K562 (cell line): ENCODE measurements at regions not wholly inside any gene's neighbourhood (a gene's known extent, or its start where the extent isn't known, plus 50 kb on each side); places are given as distances from the start of the nearest gene placed in this dataset.

Experiments
- ATAC-seq: fragments of 200-7000 bp; cut with Tn5 transposase; 3 replicates; pipeline ENCODE4 v1.9.1; 2020; ENCODE audit warnings: moderate library complexity
- BruUV-seq: library from RNA; stranded (reverse); fragments of 400-500 nt; replicated peaks from 2 replicates; lab custom pipeline; 2021; lab: Mats Ljungman, UMichigan
- CTCF ChIA-PET: fragments of 300-600 bp; formaldehyde crosslinking; extraction: SDS; loops from one replicate; lab custom pipeline; 2021; ENCODE audit warnings: low intra/inter-chr PET ratio; lab: Yijun Ruan, JAX
- POLR2A ChIA-PET: fragments of 300-600, 350-650 bp; sonication (Branson Sonifier 250); formaldehyde crosslinking; extraction: SDS; loops from one replicate; lab custom pipeline; 2021; ENCODE audit warnings: antibody characterized with exemption, inconsistent platforms; lab: Yijun Ruan, JAX
- DNase-seq, 4 experiments: peaks; one replicate each; pipeline versions ENCODE4 v3.0.0 to v3.0.0-alpha.2; 2011 to 2018; ENCODE audit warnings: low spot score in 3 of 4, mixed read lengths in 3 of 4; ENCODE audit errors: extremely low read depth in 1 of 4
- FAIRE-seq: peaks from 2 replicates; lab custom pipeline; 2011; peaks lifted over from hg19 to GRCh38; lab: Jason Lieb, UNC
- H2AFZ ChIP-seq: 2 replicates; pipeline ENCODE4 v1.6.0; 2011; ENCODE audit warnings: low read depth, low read length, control low read depth, inconsistent platforms
- H3K27ac ChIP-seq: fragments of 200-600 bp; 3 replicates; pipeline ENCODE4 v1.8.0; 2011; ENCODE audit warnings: low read depth, mild to moderate bottlenecking, control low read depth, inconsistent platforms, low read length, moderate library complexity, mixed read lengths; ENCODE audit errors: extremely low read depth
- H3K27me3 ChIP-seq, 2 experiments: fragments of 300-600 bp in 1 of 2; 2 replicates in 1 of 2; 3 replicates in 1 of 2; pipeline versions ENCODE4 v1.6.0 to v1.8.0; 2011; ENCODE audit warnings: inconsistent platforms in 2 of 2, low read length in 2 of 2, mild to moderate bottlenecking in 1 of 2, mixed read lengths in 1 of 2, moderate library complexity in 1 of 2; ENCODE audit not compliant: control insufficient read depth in 2 of 2, insufficient read depth in 2 of 2
- H3K36me3 ChIP-seq: fragments of 300-600 bp; 3 replicates; pipeline ENCODE4 v1.8.0; 2011; ENCODE audit warnings: mild to moderate bottlenecking, low read length, inconsistent platforms; ENCODE audit not compliant: control insufficient read depth, insufficient read depth
- H3K4me1 ChIP-seq, 2 experiments: fragments of 200-600 bp in 1 of 2; replicated peaks in 1 of 2; 2 replicates in 1 of 2; 3 replicates in 1 of 2; pipeline versions ENCODE4 v1.5.1 to v1.8.0; 2011; ENCODE audit warnings: inconsistent platforms in 2 of 2, low read length in 2 of 2, mild to moderate bottlenecking in 1 of 2, mixed read lengths in 1 of 2, moderate library complexity in 1 of 2; ENCODE audit not compliant: control insufficient read depth in 2 of 2, insufficient read depth in 2 of 2
- H3K4me2 ChIP-seq: 2 replicates; pipeline ENCODE4 v1.6.1; 2011; ENCODE audit warnings: low read length, control low read depth, inconsistent platforms, mixed read lengths; ENCODE audit not compliant: insufficient read depth
- H3K4me3 ChIP-seq: fragments of 200-600 bp; sonication (generic), shearing (Covaris generic); 2 replicates; pipeline ENCODE4 v1.5.1; 2016; ENCODE audit warnings: control low read depth, inconsistent platforms
- H3K79me2 ChIP-seq: fragments of 200-600 bp; 3 replicates; pipeline ENCODE4 v1.8.0; 2011; ENCODE audit warnings: low read length, inconsistent platforms; ENCODE audit not compliant: control insufficient read depth, insufficient read depth
- H3K9ac ChIP-seq, 2 experiments: 2 replicates each; pipeline versions ENCODE4 v1.6.0 to v1.6.1; 2011; ENCODE audit warnings: low read depth in 2 of 2, low read length in 2 of 2, control low read depth in 1 of 2, inconsistent platforms in 1 of 2, mild to moderate bottlenecking in 1 of 2, mixed read lengths in 1 of 2; ENCODE audit not compliant: insufficient read depth in 1 of 2
- H3K9me1 ChIP-seq: one replicate; pipeline ENCODE4 v1.6.0; 2011; ENCODE audit warnings: inconsistent platforms, mild to moderate bottlenecking, low read length, moderate library complexity; ENCODE audit not compliant: control insufficient read depth, insufficient read depth
- H3K9me3 ChIP-seq: replicated peaks from 2 replicates; pipeline ENCODE4 v1.5.1; 2011; ENCODE audit warnings: low read depth, low read length, inconsistent platforms; ENCODE audit not compliant: control insufficient read depth, insufficient read depth
- H4K20me1 ChIP-seq: replicated peaks from 2 replicates; pipeline ENCODE4 v1.6.1; 2011; ENCODE audit warnings: low read length, inconsistent platforms, mixed read lengths; ENCODE audit not compliant: control insufficient read depth, insufficient read depth
- ATF1 ChIP-seq, 2 experiments: fragments of 450-650 bp in 1 of 2; IDR thresholded peaks; 2 replicates each; pipeline ENCODE4 v1.6.1; 2016; ENCODE audit warnings: missing compliant biosample characterization in 1 of 2, missing genetic modification characterization in 1 of 2
- C11orf30 ChIP-seq: fragments of 450-650 bp; IDR thresholded peaks from 2 replicates; pipeline ENCODE4 v1.6.1; 2016; ENCODE audit warnings: low read depth, mild to moderate bottlenecking
- ELF1 ChIP-seq: fragments of 200-800 bp; sonication (Bioruptor generic); IDR thresholded peaks from 2 replicates; pipeline ENCODE4 v1.6.1; 2016; ENCODE audit warnings: missing genetic modification characterization, missing compliant biosample characterization
- FOXK1 ChIP-seq: sonication (generic); formaldehyde crosslinking; IDR thresholded peaks from 2 replicates; pipeline ENCODE4 v1.8.0; 2022; ENCODE audit warnings: missing genetic modification reagents, mild to moderate bottlenecking, borderline replicate concordance
- FOXM1 ChIP-seq, 2 experiments: fragments of 450-650 bp in 1 of 2; sonication (generic) in 1 of 2; formaldehyde crosslinking in 1 of 2; IDR thresholded peaks; 2 replicates each; pipeline versions ENCODE4 v1.6.1 to v1.9.0; 2017 to 2022; ENCODE audit warnings: low read depth in 2 of 2, mild to moderate bottlenecking in 2 of 2, missing genetic modification reagents in 1 of 2, moderate library complexity in 1 of 2
- GATAD2A ChIP-seq: fragments of 450-650 bp; IDR thresholded peaks from 2 replicates; pipeline ENCODE4 v1.6.1; 2017
- HIVEP1 ChIP-seq: fragments of 250-450 bp; sonication (Bioruptor Pico); IDR thresholded peaks from 2 replicates; pipeline ENCODE4 v1.4.0; 2020; ENCODE audit warnings: mild to moderate bottlenecking
- HNRNPUL1 ChIP-seq: fragments of 200-400 bp; formaldehyde crosslinking; IDR thresholded peaks from 2 replicates; pipeline ENCODE4 v1.6.1; 2017; ENCODE audit warnings: low read length
- MTA2 ChIP-seq: fragments of 450-650 bp; IDR thresholded peaks from 2 replicates; pipeline ENCODE4 v1.6.1; 2016; ENCODE audit warnings: low read depth
- NR2C2 ChIP-seq, 2 experiments: fragments of 200-800 bp in 1 of 2; sonication (Bioruptor generic) in 1 of 2; sonication (generic) in 1 of 2; formaldehyde crosslinking in 1 of 2; IDR thresholded peaks; 2 replicates each; pipeline versions ENCODE4 v1.6.1 to v1.8.0; 2016 to 2022; ENCODE audit warnings: mild to moderate bottlenecking in 1 of 2, missing compliant biosample characterization in 1 of 2, missing genetic modification characterization in 1 of 2, missing genetic modification reagents in 1 of 2
- NR2F6 ChIP-seq: fragments of 450-650 bp; formaldehyde crosslinking; IDR thresholded peaks from 2 replicates; pipeline ENCODE4 v1.4.0; 2020; ENCODE audit warnings: mild to moderate bottlenecking
- POU5F1 ChIP-seq: fragments of 150-350 bp; IDR thresholded peaks from 2 replicates; pipeline ENCODE4 v1.6.1; 2014; ENCODE audit warnings: borderline replicate concordance, low read length, low read depth, mild to moderate bottlenecking; ENCODE audit not compliant: partially characterized antibody
- PTBP1 ChIP-seq: fragments of 200-400 bp; formaldehyde crosslinking; IDR thresholded peaks from 2 replicates; pipeline ENCODE4 v1.6.1; 2017; ENCODE audit warnings: low read depth, low read length
- RBM14 ChIP-seq: fragments of 200-400 bp; formaldehyde crosslinking; IDR thresholded peaks from 2 replicates; pipeline ENCODE4 v1.6.1; 2018; ENCODE audit warnings: low read depth, mild to moderate bottlenecking, low read length, moderate library complexity, borderline replicate concordance; ENCODE audit not compliant: insufficient read depth
- TAF9B ChIP-seq: fragments of 450-650 bp; IDR thresholded peaks from 2 replicates; pipeline ENCODE4 v1.6.1; 2018; ENCODE audit warnings: mild to moderate bottlenecking; ENCODE audit not compliant: partially characterized antibody
- ZNF77 ChIP-seq: fragments of 250-450 bp; sonication (Bioruptor Pico); IDR thresholded peaks from 2 replicates; pipeline ENCODE4 v1.5.0; 2020
- WGBS: fragments of 100-300 bp; shearing (Covaris generic); methylation state at CpG from one replicate; pipeline ENCODE4 v1.1.6; 2016; ENCODE audit warnings: low coverage, mixed read lengths; ENCODE audit not compliant: insufficient coverage; ENCODE audit errors: missing lambda C conversion rate; 5-methylcytosine and 5-hydroxymethylcytosine counted together
- in situ Hi-C: fragments of 300-500 bp; cut with MboI; formaldehyde crosslinking; loops from 4 replicates; pipeline ENCODE4 v1.15.0; 2018; ENCODE audit warnings: inconsistent platforms, mixed read lengths
- intact Hi-C: fragments of 100-400 bp; cut with micrococcal nuclease; formaldehyde crosslinking; loops from 2 replicates; pipeline ENCODE4 v1.14.2; 2022
- TF ChIP-seq, protein P1 (sequence below): fragments of 450-650 bp; conservative IDR thresholded peaks from 2 replicates; pipeline ENCODE4 v1.6.1; 2016; ENCODE audit warnings: missing genetic modification characterization, low read depth, mild to moderate bottlenecking, control low read depth, missing compliant biosample characterization
- TF ChIP-seq, protein P2 (sequence below), 2 experiments: fragments of 200-800 bp in 1 of 2; sonication (Bioruptor generic) in 1 of 2; sonication (generic) in 1 of 2; formaldehyde crosslinking in 1 of 2; IDR thresholded peaks in 1 of 2; conservative IDR thresholded peaks in 1 of 2; 2 replicates each; pipeline versions ENCODE4 v1.5.0 to v1.6.1; 2016 to 2020; ENCODE audit warnings: missing compliant biosample characterization in 1 of 2, missing genetic modification characterization in 1 of 2, missing genetic modification reagents in 1 of 2

DNA sequence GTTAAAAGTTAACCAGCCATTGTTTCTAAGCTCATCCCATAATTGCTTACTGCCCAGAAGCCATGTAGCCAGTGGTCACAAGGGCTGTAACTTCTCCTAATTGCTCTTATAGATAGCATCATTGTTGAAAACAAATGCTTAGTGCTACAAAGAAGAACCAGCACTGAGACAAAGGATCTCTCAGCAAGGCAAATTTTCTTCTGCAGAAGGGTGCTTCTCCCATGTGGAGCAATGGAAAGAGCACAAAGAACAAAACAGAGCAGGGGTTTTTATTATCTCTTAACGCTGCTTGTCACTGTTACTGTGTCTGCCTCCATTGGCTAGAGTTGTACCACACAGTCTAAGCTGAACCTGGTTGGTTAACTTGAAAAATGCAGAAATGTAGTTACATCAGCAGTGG lies 1036.8 kb downstream of the UQCRFS1 start:
- Histone ChIP-seq H3K27ac (no peak overlapping the region), H3K9ac (no peak overlapping the region), H3K9me3 (no peaks in the 10 kb centered on the region), H3K9me1 (no peaks in the 10 kb centered on the region), H3K36me3 (no peaks in the 10 kb centered on the region), H3K4me2 (no peak overlapping the region), H2AFZ (no peak overlapping the region), H3K4me1 (no peaks in the 10 kb centered on the region), H3K79me2 (no peaks in the 10 kb centered on the region), H3K4me3 (no peak overlapping the region), H4K20me1 (no peaks in the 10 kb centered on the region), H3K27me3 (no peaks in the 10 kb centered on the region)
- ChIA-PET POLR2A (no interaction called here), CTCF (no interaction called here)
- BruUV-seq = no TSS peak
- 0% methylated on average over 1 of the region's 1 CpG for WGBS
- no peak for FAIRE-seq
- TF ChIP-seq POU5F1 = no peak
- TF ChIP-seq PTBP1 = no peak
- no peak for TF ChIP-seq NR2C2 (CRISPR knock-in tag; IDR thresholded peaks at IDR 0.05)
- TF ChIP-seq NR2C2 (tag; IDR thresholded peaks at IDR 0.05) = no peak
- TF ChIP-seq FOXK1 = no peak
- TF ChIP-seq TAF9B = no peak
- TF ChIP-seq MTA2 = no peak
- no peak for TF ChIP-seq C11orf30
- no peak for TF ChIP-seq HNRNPUL1
- TF ChIP-seq ZNF77 (CRISPR knock-in tag) = no peak
- TF ChIP-seq FOXM1 (IDR thresholded peaks at IDR 0.05; ENCODE audit: low read depth) = no peak
- TF ChIP-seq FOXM1 (CRISPR knock-in tag; IDR thresholded peaks at IDR 0.05; ENCODE audit: low read depth) = no peak
- no peak for TF ChIP-seq HIVEP1 (CRISPR knock-in tag)
- no peak for TF ChIP-seq ELF1 (tag)
- no peak for TF ChIP-seq RBM14
- no peak for TF ChIP-seq NR2F6
- TF ChIP-seq, protein P1, sequence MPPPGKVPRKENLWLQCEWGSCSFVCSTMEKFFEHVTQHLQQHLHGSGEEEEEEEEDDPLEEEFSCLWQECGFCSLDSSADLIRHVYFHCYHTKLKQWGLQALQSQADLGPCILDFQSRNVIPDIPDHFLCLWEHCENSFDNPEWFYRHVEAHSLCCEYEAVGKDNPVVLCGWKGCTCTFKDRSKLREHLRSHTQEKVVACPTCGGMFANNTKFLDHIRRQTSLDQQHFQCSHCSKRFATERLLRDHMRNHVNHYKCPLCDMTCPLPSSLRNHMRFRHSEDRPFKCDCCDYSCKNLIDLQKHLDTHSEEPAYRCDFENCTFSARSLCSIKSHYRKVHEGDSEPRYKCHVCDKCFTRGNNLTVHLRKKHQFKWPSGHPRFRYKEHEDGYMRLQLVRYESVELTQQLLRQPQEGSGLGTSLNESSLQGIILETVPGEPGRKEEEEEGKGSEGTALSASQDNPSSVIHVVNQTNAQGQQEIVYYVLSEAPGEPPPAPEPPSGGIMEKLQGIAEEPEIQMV = no peak
- TF ChIP-seq GATAD2A = no peak
- TF ChIP-seq ATF1 (CRISPR knock-in tag; IDR thresholded peaks at IDR 0.05) = no peak
- TF ChIP-seq ATF1 (tag; IDR thresholded peaks at IDR 0.05) = no peak
- TF ChIP-seq, protein P2, sequence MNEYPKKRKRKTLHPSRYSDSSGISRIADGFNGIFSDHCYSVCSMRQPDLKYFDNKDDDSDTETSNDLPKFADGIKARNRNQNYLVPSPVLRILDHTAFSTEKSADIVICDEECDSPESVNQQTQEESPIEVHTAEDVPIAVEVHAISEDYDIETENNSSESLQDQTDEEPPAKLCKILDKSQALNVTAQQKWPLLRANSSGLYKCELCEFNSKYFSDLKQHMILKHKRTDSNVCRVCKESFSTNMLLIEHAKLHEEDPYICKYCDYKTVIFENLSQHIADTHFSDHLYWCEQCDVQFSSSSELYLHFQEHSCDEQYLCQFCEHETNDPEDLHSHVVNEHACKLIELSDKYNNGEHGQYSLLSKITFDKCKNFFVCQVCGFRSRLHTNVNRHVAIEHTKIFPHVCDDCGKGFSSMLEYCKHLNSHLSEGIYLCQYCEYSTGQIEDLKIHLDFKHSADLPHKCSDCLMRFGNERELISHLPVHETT (CRISPR knock-in tag; conservative IDR thresholded peaks at IDR 0.05 in 1 of 2, IDR thresholded peaks at IDR 0.05 in 1 of 2) = no peak
- no peak for DNase-seq
- intact Hi-C loops = no loop called here
- ATAC-seq = no peak
- in situ Hi-C loops = no loop called here
